HepG2 (cell line): ENCODE measurements at regions not wholly inside any gene's neighbourhood (a gene's known extent, or its start where the extent isn't known, plus 50 kb on each side); places are given as distances from the start of the nearest gene placed in this dataset.

Source experiments
- ATAC-seq: fragments of 200-7000 bp; cut with Tn5 transposase; 3 replicates; pipeline ENCODE4 v1.9.1; 2020; ENCODE audit warnings: mild to moderate bottlenecking, moderate library complexity
- BruUV-seq: library from RNA; stranded (reverse); fragments of 400-500 nt; replicated peaks from 2 replicates; lab custom pipeline; 2021; lab: Mats Ljungman, UMichigan
- CTCF ChIA-PET: fragments of 300-600 bp; formaldehyde crosslinking; extraction: SDS; loops from one replicate; lab custom pipeline; 2021; ENCODE audit warnings: low total read pairs, inconsistent platforms, low intra/inter-chr PET ratio; lab: Yijun Ruan, JAX
- POLR2A ChIA-PET: fragments of 350-600 bp; sonication (Branson Sonifier 250); formaldehyde crosslinking; loops from one replicate; lab custom pipeline; 2020; ENCODE audit warnings: antibody characterized with exemption, inconsistent platforms; lab: Yijun Ruan, JAX
- DNase-seq: peaks from one replicate; pipeline ENCODE4 v3.0.0-alpha.2; 2015; ENCODE audit warnings: low spot score
- FAIRE-seq: peaks from 3 replicates; lab custom pipeline; 2011; peaks lifted over from hg19 to GRCh38; lab: Jason Lieb, UNC
- H2AFZ ChIP-seq: one replicate; pipeline ENCODE4 v1.6.1; 2011; ENCODE audit warnings: low read length, inconsistent platforms
- H3K27ac ChIP-seq: fragments of 300-600 bp; 3 replicates; pipeline ENCODE4 v1.8.0; 2011; ENCODE audit warnings: mixed run types, mild to moderate bottlenecking, mixed read lengths, low read length, inconsistent platforms; ENCODE audit not compliant: insufficient read depth; ENCODE audit errors: extremely low read length
- H3K27me3 ChIP-seq, 2 experiments: fragments of 200-600 bp in 1 of 2; 2 replicates in 1 of 2; 3 replicates in 1 of 2; pipeline versions ENCODE4 v1.6.0 to v1.8.0; 2011; ENCODE audit warnings: low read length in 2 of 2, mild to moderate bottlenecking in 2 of 2, moderate library complexity in 2 of 2, inconsistent platforms in 1 of 2; ENCODE audit not compliant: insufficient read depth in 2 of 2, control insufficient read depth in 1 of 2
- H3K36me3 ChIP-seq, 2 experiments: fragments of 200-600 bp in 1 of 2; replicated peaks in 1 of 2; 2 replicates in 1 of 2; 3 replicates in 1 of 2; pipeline versions ENCODE4 v1.5.1 to v1.8.0; 2011; ENCODE audit warnings: low read length in 2 of 2, inconsistent platforms in 1 of 2; ENCODE audit not compliant: insufficient read depth in 2 of 2, control insufficient read depth in 1 of 2
- H3K4me1 ChIP-seq: 2 replicates; pipeline ENCODE4 v1.5.1; 2012; ENCODE audit warnings: low read length, inconsistent platforms; ENCODE audit not compliant: insufficient read depth
- H3K4me2 ChIP-seq: 2 replicates; pipeline ENCODE4 v1.6.0; 2011; ENCODE audit warnings: low read depth, low read length, inconsistent platforms
- H3K4me3 ChIP-seq, 3 experiments: fragments of 200-600 bp in 1 of 3; sonication (generic), shearing (Covaris generic) in 1 of 3; replicated peaks in 1 of 3; 2 replicates each; pipeline ENCODE4 v1.5.1; 2011 to 2016; ENCODE audit warnings: low read length in 3 of 3, inconsistent platforms in 2 of 3, low read depth in 2 of 3, mild to moderate bottlenecking in 2 of 3, control low read depth in 1 of 3, mixed read lengths in 1 of 3; ENCODE audit not compliant: insufficient read depth in 1 of 3
- H3K79me2 ChIP-seq: one replicate; pipeline ENCODE4 v1.6.1; 2011; ENCODE audit warnings: low read length, inconsistent platforms; ENCODE audit not compliant: insufficient read depth
- H3K9ac ChIP-seq: 2 replicates; pipeline ENCODE4 v1.6.0; 2011; ENCODE audit warnings: mild to moderate bottlenecking, low read depth, low read length, inconsistent platforms; ENCODE audit not compliant: insufficient read depth
- H3K9me3 ChIP-seq: 2 replicates; pipeline ENCODE4 v1.5.1; 2012; ENCODE audit warnings: mild to moderate bottlenecking, low read length
- H4K20me1 ChIP-seq: 2 replicates; pipeline ENCODE4 v1.6.0; 2011; ENCODE audit warnings: inconsistent platforms, mild to moderate bottlenecking, low read length, moderate library complexity; ENCODE audit not compliant: insufficient read depth
- ARNT ChIP-seq: fragments of 450-650 bp; IDR thresholded peaks from 2 replicates; pipeline ENCODE4 v1.6.1; 2017
- BHLHE40 ChIP-seq: IDR thresholded peaks from 2 replicates; pipeline ENCODE4 v1.6.1; 2011; ENCODE audit warnings: low read length, improper control_type of control experiment
- CBFB ChIP-seq: sonication (generic); formaldehyde crosslinking; IDR thresholded peaks from 2 replicates; pipeline ENCODE4 v1.4.0; 2020; ENCODE audit warnings: missing genetic modification reagents
- HCFC1 ChIP-seq: fragments of 150-350 bp; IDR thresholded peaks from 2 replicates; pipeline ENCODE4 v1.6.1; 2014; ENCODE audit warnings: low read depth, low read length
- HOXA7 ChIP-seq: sonication (generic); formaldehyde crosslinking; IDR thresholded peaks from 2 replicates; pipeline ENCODE4 v1.8.1; 2022; ENCODE audit warnings: mild to moderate bottlenecking, missing genetic modification reagents, moderate library complexity
- IRX3 ChIP-seq: sonication (generic); formaldehyde crosslinking; IDR thresholded peaks from 2 replicates; pipeline ENCODE4 v1.8.1; 2023; ENCODE audit warnings: mild to moderate bottlenecking, low read depth, missing genetic modification reagents, borderline replicate concordance
- MED1 ChIP-seq: sonication (generic); formaldehyde crosslinking; IDR thresholded peaks from 2 replicates; pipeline ENCODE4 v1.4.0; 2020; ENCODE audit warnings: missing genetic modification reagents
- NONO ChIP-seq, 2 experiments: fragments of 450-650 bp in 1 of 2; sonication (generic) in 1 of 2; formaldehyde crosslinking in 1 of 2; IDR thresholded peaks in 1 of 2; conservative IDR thresholded peaks in 1 of 2; 2 replicates each; pipeline versions ENCODE4 v1.6.1 to v1.8.0; 2017 to 2022; ENCODE audit warnings: mild to moderate bottlenecking in 1 of 2, missing genetic modification reagents in 1 of 2, moderate library complexity in 1 of 2
- PRMT3 ChIP-seq: sonication (generic); formaldehyde crosslinking; IDR thresholded peaks from 2 replicates; pipeline ENCODE4 v1.8.1; 2022; ENCODE audit warnings: low read depth, mild to moderate bottlenecking, moderate library complexity, missing genetic modification reagents, borderline replicate concordance
- TOPORS ChIP-seq: sonication (generic); formaldehyde crosslinking; IDR thresholded peaks from 2 replicates; pipeline ENCODE4 v1.8.0; 2023; ENCODE audit warnings: mild to moderate bottlenecking, missing genetic modification reagents
- ZFP36 ChIP-seq: fragments of 150-350 bp; IDR thresholded peaks from 2 replicates; pipeline ENCODE4 v1.6.1; 2018; ENCODE audit warnings: borderline replicate concordance, low read length, low read depth; ENCODE audit not compliant: partially characterized antibody
- ZMYM4 ChIP-seq: sonication (generic); formaldehyde crosslinking; IDR thresholded peaks from 2 replicates; pipeline ENCODE4 v1.8.1; 2023; ENCODE audit warnings: mild to moderate bottlenecking, missing genetic modification reagents
- ZUFSP ChIP-seq: sonication (generic); formaldehyde crosslinking; IDR thresholded peaks from 2 replicates; pipeline ENCODE4 v1.9.0; 2021; ENCODE audit warnings: missing genetic modification reagents, mild to moderate bottlenecking, borderline replicate concordance
- WGBS: methylation state at CpG from one replicate; pipeline ENCODE4 v1.1.6; 2017; ENCODE audit warnings: low lambda C conversion rate; 5-methylcytosine and 5-hydroxymethylcytosine counted together
- in situ Hi-C: cut with HindIII; loops from 2 replicates; pipeline ENCODE4 v1.10.0; 2017; ENCODE audit warnings: low pct_unique_long_range_greater_than_20kb; ENCODE audit not compliant: extremely low pct_ligation_motif_present
- intact Hi-C: fragments of 100-400 bp; cut with micrococcal nuclease; formaldehyde crosslinking; loops from one replicate; pipeline ENCODE4 v1.10.0; 2022; ENCODE audit not compliant: unreplicated experiment
- TF ChIP-seq, protein P1 (sequence below): sonication (generic); formaldehyde crosslinking; IDR thresholded peaks from 2 replicates; pipeline ENCODE4 v1.5.0; 2020; ENCODE audit warnings: missing genetic modification reagents
- TF ChIP-seq, protein P2 (sequence below): IDR thresholded peaks from 2 replicates; pipeline ENCODE4 v1.6.1; 2016; ENCODE audit warnings: control low read depth

DNA sequence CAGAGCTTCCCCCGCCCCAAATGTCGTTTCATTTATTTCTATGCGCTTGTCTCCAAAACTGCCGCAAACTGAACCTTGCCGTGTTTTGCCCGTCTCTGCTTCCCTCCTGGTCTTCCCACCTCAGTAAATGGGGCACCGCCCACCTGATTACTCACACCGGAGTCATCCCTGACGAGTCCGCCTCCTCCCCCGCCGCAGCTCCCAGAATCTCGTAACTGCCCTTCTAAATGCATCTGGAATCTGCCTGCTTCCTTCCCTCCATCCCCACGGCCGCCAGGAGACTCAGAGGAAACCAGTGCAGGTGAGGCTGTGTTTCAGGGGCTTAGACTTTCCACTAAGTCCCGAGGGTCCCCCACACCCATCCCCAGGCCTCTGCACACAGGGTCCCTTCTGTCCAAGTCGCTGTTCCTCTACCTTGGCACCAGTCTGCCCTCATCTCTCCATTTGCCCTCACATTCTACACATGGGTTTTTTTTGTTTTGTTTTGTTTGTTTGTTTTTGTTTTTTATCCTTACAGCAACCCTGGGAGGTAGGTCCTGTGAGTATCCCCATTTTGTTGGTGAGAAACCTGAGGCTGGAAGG is 62.6 kb upstream of the PHF21B start:
- H2AFZ ChIP-seq: no peak overlapping the region
- H4K20me1 ChIP-seq: no peaks in the 10 kb centered on the region
- intact Hi-C loops (no loop called here), in situ Hi-C loops (no loop called here)
- CTCF ChIA-PET: no interaction called here
- no peak overlapping the region for H3K4me3 ChIP-seq
- ATAC-seq: no peak
- no peak overlapping the region for H3K27ac ChIP-seq
- no peaks in the 10 kb centered on the region for H3K4me1 ChIP-seq
- H3K9ac ChIP-seq: no peak overlapping the region
- peaks cover 2 to 82% of the 10 kb centered on the region in 2 experiments; a peak in 3 of 5 replicates for H3K27me3 ChIP-seq
- no TSS peak for BruUV-seq
- H3K9me3 ChIP-seq: no peaks in the 10 kb centered on the region
- no peaks in the 10 kb centered on the region for H3K36me3 ChIP-seq
- no peak for DNase-seq
- no peak for FAIRE-seq
- H3K79me2 ChIP-seq: no peaks in the 10 kb centered on the region
- 20% methylated on average over 17 of the region's 17 CpGs for WGBS
- TF ChIP-seq ZFP36 (no peak), ZUFSP (CRISPR knock-in tag) (no peak), NONO (IDR thresholded peaks at IDR 0.05) (no peak), NONO (CRISPR knock-in tag; conservative IDR thresholded peaks at IDR 0.05) (no peak)
- H3K4me2 ChIP-seq: no peak overlapping the region
- POLR2A ChIA-PET: no interaction called here

GRCh38 chr22:45073064-45073463 is 63.3 kb upstream of the PHF21B start:
- Histone ChIP-seq H3K9ac (no peak overlapping the region), H3K27ac (no peak overlapping the region), H3K4me1 (no peaks in the 10 kb centered on the region), H3K27me3 (peaks cover 2 to 83% of the 10 kb centered on the region in 2 experiments; a peak in 4 of 5 replicates), H3K9me3 (no peaks in the 10 kb centered on the region), H4K20me1 (no peaks in the 10 kb centered on the region), H3K36me3 (no peaks in the 10 kb centered on the region), H3K4me3 (no peak overlapping the region), H2AFZ (no peak overlapping the region), H3K79me2 (no peaks in the 10 kb centered on the region), H3K4me2 (no peak overlapping the region)
- ChIA-PET POLR2A (no interaction called here), CTCF (no interaction called here)
- DNase-seq (no peak), ATAC-seq (no peak), FAIRE-seq (no peak)
- intact Hi-C loops: no loop called here
- BruUV-seq: no TSS peak
- 49% methylated on average over 5 of the region's 5 CpGs for WGBS
- in situ Hi-C loops: no loop called here
- TF ChIP-seq TOPORS (CRISPR knock-in tag) (no peak), ARNT (no peak), PRMT3 (CRISPR knock-in tag) (no peak), BHLHE40 (no peak), CBFB (CRISPR knock-in tag) (no peak), HCFC1 (no peak), ZMYM4 (CRISPR knock-in tag) (no peak), IRX3 (CRISPR knock-in tag) (no peak), MED1 (CRISPR knock-in tag) (no peak), HOXA7 (CRISPR knock-in tag) (no peak)
- TF ChIP-seq, protein P1, sequence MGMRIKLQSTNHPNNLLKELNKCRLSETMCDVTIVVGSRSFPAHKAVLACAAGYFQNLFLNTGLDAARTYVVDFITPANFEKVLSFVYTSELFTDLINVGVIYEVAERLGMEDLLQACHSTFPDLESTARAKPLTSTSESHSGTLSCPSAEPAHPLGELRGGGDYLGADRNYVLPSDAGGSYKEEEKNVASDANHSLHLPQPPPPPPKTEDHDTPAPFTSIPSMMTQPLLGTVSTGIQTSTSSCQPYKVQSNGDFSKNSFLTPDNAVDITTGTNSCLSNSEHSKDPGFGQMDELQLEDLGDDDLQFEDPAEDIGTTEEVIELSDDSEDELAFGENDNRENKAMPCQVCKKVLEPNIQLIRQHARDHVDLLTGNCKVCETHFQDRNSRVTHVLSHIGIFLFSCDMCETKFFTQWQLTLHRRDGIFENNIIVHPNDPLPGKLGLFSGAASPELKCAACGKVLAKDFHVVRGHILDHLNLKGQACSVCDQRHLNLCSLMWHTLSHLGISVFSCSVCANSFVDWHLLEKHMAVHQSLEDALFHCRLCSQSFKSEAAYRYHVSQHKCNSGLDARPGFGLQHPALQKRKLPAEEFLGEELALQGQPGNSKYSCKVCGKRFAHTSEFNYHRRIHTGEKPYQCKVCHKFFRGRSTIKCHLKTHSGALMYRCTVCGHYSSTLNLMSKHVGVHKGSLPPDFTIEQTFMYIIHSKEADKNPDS (CRISPR knock-in tag): no peak
- TF ChIP-seq, protein P2, sequence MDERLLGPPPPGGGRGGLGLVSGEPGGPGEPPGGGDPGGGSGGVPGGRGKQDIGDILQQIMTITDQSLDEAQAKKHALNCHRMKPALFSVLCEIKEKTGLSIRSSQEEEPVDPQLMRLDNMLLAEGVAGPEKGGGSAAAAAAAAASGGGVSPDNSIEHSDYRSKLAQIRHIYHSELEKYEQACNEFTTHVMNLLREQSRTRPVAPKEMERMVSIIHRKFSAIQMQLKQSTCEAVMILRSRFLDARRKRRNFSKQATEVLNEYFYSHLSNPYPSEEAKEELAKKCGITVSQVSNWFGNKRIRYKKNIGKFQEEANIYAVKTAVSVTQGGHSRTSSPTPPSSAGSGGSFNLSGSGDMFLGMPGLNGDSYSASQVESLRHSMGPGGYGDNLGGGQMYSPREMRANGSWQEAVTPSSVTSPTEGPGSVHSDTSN (CRISPR knock-in tag): no peak
